Astrocyte (in vitro differentiated cells and primary cell): ENCODE measurements at regions not wholly inside any gene's neighbourhood (a gene's known extent, or its start where the extent isn't known, plus 50 kb on each side); places are given as distances from the start of the nearest gene placed in this dataset.
A peak's percentile ranks its signal among the peaks of the same experiment; 100 is the strongest.

ENCODE experiments used
- DNase-seq: peaks from one replicate; pipeline ENCODE4 v3.0.0-alpha.2; 2010; ENCODE audit warnings: low read depth
- FAIRE-seq: peaks from 2 replicates; lab custom pipeline; 2011; peaks lifted over from hg19 to GRCh38; lab: Jason Lieb, UNC
- H2AFZ ChIP-seq: 2 replicates; pipeline ENCODE4 v1.6.0; 2012; ENCODE audit warnings: low read depth, low read length, inconsistent platforms
- H3K27ac ChIP-seq: 2 replicates; pipeline ENCODE4 v1.5.1; 2011; ENCODE audit warnings: low read depth, low read length, inconsistent platforms
- H3K27me3 ChIP-seq: 2 replicates; pipeline ENCODE4 v1.6.0; 2011; ENCODE audit warnings: low read length, inconsistent platforms; ENCODE audit not compliant: insufficient read depth
- H3K36me3 ChIP-seq: 2 replicates; pipeline ENCODE4 v1.5.1; 2011; ENCODE audit warnings: low read length, inconsistent platforms; ENCODE audit not compliant: insufficient read depth
- H3K4me1 ChIP-seq: 2 replicates; pipeline ENCODE4 v1.5.1; 2011; ENCODE audit warnings: low read length, inconsistent platforms; ENCODE audit not compliant: insufficient read depth
- H3K4me2 ChIP-seq: 2 replicates; pipeline ENCODE4 v1.6.0; 2012; ENCODE audit warnings: low read length, inconsistent platforms
- H3K4me3 ChIP-seq: 2 replicates; pipeline ENCODE4 v1.5.1; 2011; ENCODE audit warnings: low read depth, mild to moderate bottlenecking, low read length, inconsistent platforms; ENCODE audit not compliant: insufficient read depth
- H3K79me2 ChIP-seq: 2 replicates; pipeline ENCODE4 v1.6.0; 2012; ENCODE audit warnings: mild to moderate bottlenecking, low read length, inconsistent platforms; ENCODE audit not compliant: insufficient read depth
- H3K9ac ChIP-seq: 2 replicates; pipeline ENCODE4 v1.6.0; 2012; ENCODE audit warnings: mild to moderate bottlenecking, low read length, inconsistent platforms
- H3K9me3 ChIP-seq: 2 replicates; pipeline ENCODE4 v1.5.1; 2012; ENCODE audit warnings: low read depth, mild to moderate bottlenecking, low read length, inconsistent platforms; ENCODE audit not compliant: insufficient read depth
- H4K20me1 ChIP-seq: 2 replicates; pipeline ENCODE4 v1.6.0; 2012; ENCODE audit warnings: low read length, inconsistent platforms; ENCODE audit not compliant: insufficient read depth
- H3K27ac Mint-ChIP-seq: one replicate; pipeline ENCODE4 v1.8.0; 2021; ENCODE audit warnings: mild to moderate bottlenecking, mixed read lengths; ENCODE audit not compliant: unreplicated experiment
- H3K27me3 Mint-ChIP-seq: one replicate; pipeline ENCODE4 v1.8.0; 2021; ENCODE audit warnings: low read depth, mixed read lengths; ENCODE audit not compliant: unreplicated experiment
- H3K36me3 Mint-ChIP-seq: one replicate; pipeline ENCODE4 v1.8.0; 2021; ENCODE audit warnings: low read depth, mixed read lengths; ENCODE audit not compliant: unreplicated experiment
- H3K4me1 Mint-ChIP-seq: one replicate; pipeline ENCODE4 v1.8.0; 2021; ENCODE audit warnings: low read depth, mixed read lengths; ENCODE audit not compliant: unreplicated experiment
- H3K4me3 Mint-ChIP-seq: one replicate; pipeline ENCODE4 v1.8.0; 2021; ENCODE audit warnings: mild to moderate bottlenecking, moderate library complexity, mixed read lengths; ENCODE audit not compliant: unreplicated experiment
- H3K9me3 Mint-ChIP-seq: one replicate; pipeline ENCODE4 v1.8.0; 2021; ENCODE audit warnings: mild to moderate bottlenecking, mixed read lengths; ENCODE audit not compliant: unreplicated experiment
- EZH2 ChIP-seq: IDR thresholded peaks from 2 replicates; pipeline ENCODE4 v1.6.1; 2012; ENCODE audit warnings: mild to moderate bottlenecking, low read length, inconsistent platforms; ENCODE audit not compliant: insufficient read depth
- TF ChIP-seq, protein P1 (sequence below): IDR thresholded peaks from 2 replicates; pipeline ENCODE4 v1.5.1; 2011; ENCODE audit warnings: low read depth, mild to moderate bottlenecking, inconsistent platforms, low read length, moderate library complexity; ENCODE audit not compliant: insufficient read depth

DNA sequence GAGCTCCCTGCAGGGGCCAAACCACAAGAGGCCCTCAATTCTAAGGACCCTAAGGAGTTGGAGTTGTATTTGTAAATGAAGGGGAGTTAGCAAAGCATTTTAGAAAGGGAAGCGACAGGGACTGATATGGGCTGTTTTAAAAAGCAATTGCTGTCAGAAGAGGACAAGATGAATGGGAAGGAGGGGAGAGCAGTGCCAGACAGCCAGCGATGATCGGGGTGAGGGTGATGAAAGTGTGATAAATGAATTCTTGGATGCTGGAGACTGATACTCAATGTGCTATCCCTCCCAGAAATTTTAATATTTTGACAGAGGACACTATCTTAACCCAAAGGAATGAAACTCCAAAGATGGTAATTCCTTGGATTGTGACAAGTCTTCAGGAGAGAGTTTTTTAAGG lies 289.2 kb downstream of the CLIC5 start:
- Histone ChIP-seq H3K79me2 (no peaks in the 10 kb centered on the region), H3K4me2 (no peak overlapping the region), H3K27ac (no peak overlapping the region), H4K20me1 (no peaks in the 10 kb centered on the region), H3K36me3 (no peaks in the 10 kb centered on the region), H3K27me3 (no peaks in the 10 kb centered on the region), H3K4me1 (peaks cover 3% of the 10 kb centered on the region), H3K9me3 (peaks cover 4% of the 10 kb centered on the region), H3K4me3 (no peak overlapping the region), H2AFZ (no peak overlapping the region), H3K9ac (no peak overlapping the region)
- Mint-ChIP-seq H3K36me3 (no peaks in the 10 kb centered on the region), H3K4me3 (no peak overlapping the region), H3K9me3 (peaks cover 7% of the 10 kb centered on the region), H3K27me3 (peaks cover 4% of the 10 kb centered on the region), H3K27ac (no peak overlapping the region), H3K4me1 (no peaks in the 10 kb centered on the region)
- no peak for DNase-seq
- no peak for FAIRE-seq
- no peak for TF ChIP-seq EZH2
- TF ChIP-seq, protein P1, sequence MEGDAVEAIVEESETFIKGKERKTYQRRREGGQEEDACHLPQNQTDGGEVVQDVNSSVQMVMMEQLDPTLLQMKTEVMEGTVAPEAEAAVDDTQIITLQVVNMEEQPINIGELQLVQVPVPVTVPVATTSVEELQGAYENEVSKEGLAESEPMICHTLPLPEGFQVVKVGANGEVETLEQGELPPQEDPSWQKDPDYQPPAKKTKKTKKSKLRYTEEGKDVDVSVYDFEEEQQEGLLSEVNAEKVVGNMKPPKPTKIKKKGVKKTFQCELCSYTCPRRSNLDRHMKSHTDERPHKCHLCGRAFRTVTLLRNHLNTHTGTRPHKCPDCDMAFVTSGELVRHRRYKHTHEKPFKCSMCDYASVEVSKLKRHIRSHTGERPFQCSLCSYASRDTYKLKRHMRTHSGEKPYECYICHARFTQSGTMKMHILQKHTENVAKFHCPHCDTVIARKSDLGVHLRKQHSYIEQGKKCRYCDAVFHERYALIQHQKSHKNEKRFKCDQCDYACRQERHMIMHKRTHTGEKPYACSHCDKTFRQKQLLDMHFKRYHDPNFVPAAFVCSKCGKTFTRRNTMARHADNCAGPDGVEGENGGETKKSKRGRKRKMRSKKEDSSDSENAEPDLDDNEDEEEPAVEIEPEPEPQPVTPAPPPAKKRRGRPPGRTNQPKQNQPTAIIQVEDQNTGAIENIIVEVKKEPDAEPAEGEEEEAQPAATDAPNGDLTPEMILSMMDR = no peak

DNA sequence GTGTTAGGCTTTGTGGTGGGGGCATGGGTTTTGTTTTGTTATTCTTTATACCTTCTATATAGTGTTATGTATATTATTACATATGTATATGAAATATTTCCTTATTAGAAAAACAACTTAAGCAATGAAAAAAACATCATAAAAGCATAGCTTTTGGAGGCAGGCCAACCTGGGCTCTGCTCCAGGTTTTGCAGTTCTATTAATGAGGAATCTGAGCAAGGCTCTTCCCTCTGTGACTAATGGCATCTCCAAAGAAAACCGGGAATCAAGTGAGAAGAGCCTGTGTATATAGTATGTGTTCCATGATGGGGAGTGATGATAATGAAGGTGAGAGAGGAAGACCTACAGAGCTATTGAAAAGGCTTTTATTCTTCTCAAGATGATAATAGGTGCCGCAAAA lies 291.1 kb downstream of the CLIC5 start:
- Histone ChIP-seq H4K20me1 (no peaks in the 10 kb centered on the region), H3K27ac (no peak overlapping the region), H3K9ac (no peak overlapping the region), H3K9me3 (peaks cover 4% of the 10 kb centered on the region), H3K36me3 (no peaks in the 10 kb centered on the region), H3K4me1 (peaks cover 3% of the 10 kb centered on the region), H3K4me2 (no peak overlapping the region), H3K27me3 (no peaks in the 10 kb centered on the region), H3K4me3 (no peak overlapping the region), H3K79me2 (no peaks in the 10 kb centered on the region), H2AFZ (no peak overlapping the region)
- peaks cover 5% of the 10 kb centered on the region for H3K9me3 Mint-ChIP-seq
- no peak for TF ChIP-seq EZH2
- TF ChIP-seq, protein P1 = no peak
- H3K27me3 Mint-ChIP-seq = peaks cover 4% of the 10 kb centered on the region
- no peak overlapping the region for H3K27ac Mint-ChIP-seq
- no peak for FAIRE-seq
- no peaks in the 10 kb centered on the region for H3K36me3 Mint-ChIP-seq
- no peak overlapping the region for H3K4me3 Mint-ChIP-seq
- no peaks in the 10 kb centered on the region for H3K4me1 Mint-ChIP-seq
- peak; percentile 78 for DNase-seq

DNA sequence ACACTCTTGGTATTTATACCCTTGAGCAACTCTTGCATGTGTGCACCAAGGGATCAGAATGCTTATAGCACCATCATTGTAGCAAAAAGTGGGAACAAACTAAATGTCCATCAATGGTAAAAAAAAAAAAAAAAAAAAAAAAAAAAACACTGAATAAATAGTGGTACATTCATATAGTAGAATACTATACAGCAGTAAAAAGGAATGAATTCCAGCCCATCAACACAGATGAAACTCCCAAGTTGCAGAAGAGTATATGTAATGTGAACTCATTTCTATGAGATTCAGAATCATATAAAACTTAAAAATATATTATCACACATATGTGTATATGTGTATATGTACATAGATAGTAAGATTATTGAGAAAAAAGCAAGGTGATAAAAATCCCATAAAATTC lies 291.6 kb downstream of the CLIC5 start:
- TF ChIP-seq EZH2 = no peak
- TF ChIP-seq, protein P1 = no peak
- H3K4me1 ChIP-seq = peaks cover 4% of the 10 kb centered on the region
- no peak overlapping the region for H3K27ac Mint-ChIP-seq
- H3K4me1 Mint-ChIP-seq = peaks cover 4% of the 10 kb centered on the region
- no peak overlapping the region for H3K4me3 ChIP-seq
- no peaks in the 10 kb centered on the region for H4K20me1 ChIP-seq
- peaks cover 5% of the 10 kb centered on the region for H3K9me3 Mint-ChIP-seq
- no peak overlapping the region for H3K4me2 ChIP-seq
- H3K9ac ChIP-seq = no peak overlapping the region
- no peak overlapping the region for H2AFZ ChIP-seq
- no peak for DNase-seq
- H3K36me3 ChIP-seq = no peaks in the 10 kb centered on the region
- H3K9me3 ChIP-seq = peaks cover 4% of the 10 kb centered on the region
- no peaks in the 10 kb centered on the region for H3K36me3 Mint-ChIP-seq
- peaks cover 4% of the 10 kb centered on the region for H3K27me3 Mint-ChIP-seq
- no peak overlapping the region for H3K27ac ChIP-seq
- FAIRE-seq = no peak
- H3K79me2 ChIP-seq = no peaks in the 10 kb centered on the region
- no peaks in the 10 kb centered on the region for H3K27me3 ChIP-seq
- no peak overlapping the region for H3K4me3 Mint-ChIP-seq
